ENCODE measurements at regions not wholly inside any gene's neighbourhood (a gene's known extent, or its start where the extent isn't known, plus 50 kb on each side); places are given as distances from the start of the nearest gene placed in this dataset.
A peak's percentile ranks its signal among the peaks of the same experiment; 100 is the strongest.

DNA sequence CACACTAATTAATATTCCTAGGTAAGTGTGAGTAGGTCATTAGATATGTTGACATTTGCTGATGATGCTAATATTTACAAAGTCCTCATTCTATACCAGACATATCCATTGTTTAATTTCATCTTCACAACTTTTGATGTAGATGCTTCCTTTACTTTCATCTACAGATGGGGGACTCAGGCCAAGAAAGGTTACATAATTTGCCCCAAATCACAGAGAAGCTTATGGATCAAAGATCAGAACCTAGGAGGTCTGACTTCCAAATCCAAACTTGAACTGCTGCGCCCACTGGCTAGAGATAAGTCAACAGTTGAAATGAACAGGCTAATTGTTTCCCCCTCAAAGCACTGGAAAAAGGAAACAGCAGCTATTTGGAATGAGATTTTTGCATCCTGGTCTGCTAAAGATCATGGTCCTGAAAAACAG, 95.6 kb upstream of the TMEM178A start (continued):
- TF ChIP-seq ZNF609 (CRISPR knock-in tag; IDR thresholded peaks at IDR 0.05; ENCODE audit: borderline replicate concordance): peak; percentile 54; the same call in 1 of the 2 replicates
- no peak for TF ChIP-seq TCF12 (IDR thresholded peaks at IDR 0.05)
- TF ChIP-seq TCF12 (CRISPR knock-in tag; IDR thresholded peaks at IDR 0.05): no peak
- peak; percentile 17; the same call in 1 of the 2 replicates for TF ChIP-seq MIXL1 (CRISPR knock-in tag; IDR thresholded peaks at IDR 0.05)
- no peak for TF ChIP-seq ZBTB40 (IDR thresholded peaks at IDR 0.05)
- no peak for TF ChIP-seq ZBTB40 (CRISPR knock-in tag; IDR thresholded peaks at IDR 0.05)
- TF ChIP-seq RARA (CRISPR knock-in tag; IDR thresholded peaks at IDR 0.05): peak; percentile 55; the same call in 1 of the 2 replicates
- no peak for TF ChIP-seq ZNF75D (CRISPR knock-in tag; IDR thresholded peaks at IDR 0.05; ENCODE audit: borderline replicate concordance)
- peak; percentile 76; the same call in 1 of the 2 replicates for TF ChIP-seq TBX2 (CRISPR knock-in tag; IDR thresholded peaks at IDR 0.05; ENCODE audit: borderline replicate concordance)
- TF ChIP-seq TFAP4 (IDR thresholded peaks at IDR 0.05; ENCODE audit: borderline replicate concordance, low read depth): no peak
- TF ChIP-seq ZNF256 (CRISPR knock-in tag; conservative IDR thresholded peaks at IDR 0.05): no peak
